ENCODE measurements at regions not wholly inside any gene's neighbourhood (a gene's known extent, or its start where the extent isn't known, plus 50 kb on each side); places are given as distances from the start of the nearest gene placed in this dataset.

DNA sequence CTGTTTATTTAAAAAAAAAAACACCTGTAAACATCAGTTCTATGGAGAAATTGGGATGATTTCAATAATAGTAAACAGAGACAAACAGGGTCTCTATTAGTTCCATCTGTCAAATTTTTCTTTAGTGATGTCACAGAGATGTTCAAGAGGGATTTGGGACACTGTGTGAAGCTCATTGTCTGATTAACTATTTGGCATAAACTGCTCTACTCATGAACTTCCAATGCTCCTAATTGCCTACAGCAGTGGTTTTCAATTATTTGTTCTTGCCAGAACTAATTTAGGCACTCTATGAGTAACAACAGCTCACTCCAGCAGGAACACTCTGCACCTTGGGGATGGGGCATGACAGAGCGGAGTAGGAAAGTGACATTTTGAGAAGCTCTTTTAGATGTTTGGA lies 250.1 kb upstream of the PRKD1 start:
- TF ChIP-seq, protein P1, sequence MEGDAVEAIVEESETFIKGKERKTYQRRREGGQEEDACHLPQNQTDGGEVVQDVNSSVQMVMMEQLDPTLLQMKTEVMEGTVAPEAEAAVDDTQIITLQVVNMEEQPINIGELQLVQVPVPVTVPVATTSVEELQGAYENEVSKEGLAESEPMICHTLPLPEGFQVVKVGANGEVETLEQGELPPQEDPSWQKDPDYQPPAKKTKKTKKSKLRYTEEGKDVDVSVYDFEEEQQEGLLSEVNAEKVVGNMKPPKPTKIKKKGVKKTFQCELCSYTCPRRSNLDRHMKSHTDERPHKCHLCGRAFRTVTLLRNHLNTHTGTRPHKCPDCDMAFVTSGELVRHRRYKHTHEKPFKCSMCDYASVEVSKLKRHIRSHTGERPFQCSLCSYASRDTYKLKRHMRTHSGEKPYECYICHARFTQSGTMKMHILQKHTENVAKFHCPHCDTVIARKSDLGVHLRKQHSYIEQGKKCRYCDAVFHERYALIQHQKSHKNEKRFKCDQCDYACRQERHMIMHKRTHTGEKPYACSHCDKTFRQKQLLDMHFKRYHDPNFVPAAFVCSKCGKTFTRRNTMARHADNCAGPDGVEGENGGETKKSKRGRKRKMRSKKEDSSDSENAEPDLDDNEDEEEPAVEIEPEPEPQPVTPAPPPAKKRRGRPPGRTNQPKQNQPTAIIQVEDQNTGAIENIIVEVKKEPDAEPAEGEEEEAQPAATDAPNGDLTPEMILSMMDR (conservative IDR thresholded peaks at IDR 0.05; ENCODE audit: low read length): no peak
- no peak for TF ChIP-seq EZH2phosphoT487 (IDR thresholded peaks at IDR 0.05; ENCODE audit: borderline replicate concordance)

All from Loucy (cell line).